Activated CD8-positive, alpha-beta memory T cell treated with anti-CD3 and anti-CD28 coated beads for 1 hour (primary cell): ENCODE measurements at regions not wholly inside any gene's neighbourhood (a gene's known extent, or its start where the extent isn't known, plus 50 kb on each side); places are given as distances from the start of the nearest gene placed in this dataset.

Experiments used
- DNase-seq, 2 donors: peaks; one replicate each; pipeline ENCODE4 v3.0.0-alpha.2; 2020; ENCODE audit warnings: low read depth in 1 of 2; ENCODE audit errors: extremely low read depth in 1 of 2

DNA sequence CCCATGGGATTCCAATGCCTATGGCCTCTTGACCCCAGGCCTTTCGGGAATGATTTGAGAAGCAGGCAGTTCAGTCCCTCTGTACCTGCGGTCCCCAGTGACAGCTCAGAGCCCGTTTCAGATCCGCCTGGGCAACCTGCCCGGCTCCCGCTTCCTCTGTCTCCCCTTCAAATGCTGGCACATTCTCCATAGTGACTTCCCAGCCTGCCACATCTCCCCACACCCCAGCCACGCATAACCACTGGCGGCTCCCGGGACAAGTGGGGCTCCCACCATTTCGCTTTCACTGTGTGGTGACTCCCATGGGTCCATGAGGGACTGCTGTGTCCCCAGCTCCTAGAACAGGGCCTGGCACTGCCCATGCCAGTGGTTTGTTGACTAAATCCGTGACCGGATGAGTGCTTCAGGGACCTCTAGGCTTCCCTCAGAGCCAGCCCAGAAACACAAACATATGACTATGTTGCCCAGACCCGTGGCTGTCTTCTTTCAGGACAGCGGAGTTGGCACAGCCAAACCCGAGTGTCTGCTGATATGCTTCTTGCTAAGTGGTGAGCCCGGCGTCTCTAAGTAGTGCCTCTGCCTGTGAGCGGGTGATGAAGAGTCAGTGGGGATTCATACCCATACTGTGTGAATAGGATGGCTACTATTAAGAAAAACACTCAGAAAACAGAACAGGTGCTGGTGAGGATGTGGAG lies 91.2 kb downstream of the GLI2 start:
- no peak for DNase-seq

- DNase-seq: no peak
These were observed 92.4 kb downstream of the GLI2 start for GRCh38 chr2:120828066-120828465.

- no peak for DNase-seq
These were observed 93.4 kb downstream of the GLI2 start for GRCh38 chr2:120828829-120829632.

DNA sequence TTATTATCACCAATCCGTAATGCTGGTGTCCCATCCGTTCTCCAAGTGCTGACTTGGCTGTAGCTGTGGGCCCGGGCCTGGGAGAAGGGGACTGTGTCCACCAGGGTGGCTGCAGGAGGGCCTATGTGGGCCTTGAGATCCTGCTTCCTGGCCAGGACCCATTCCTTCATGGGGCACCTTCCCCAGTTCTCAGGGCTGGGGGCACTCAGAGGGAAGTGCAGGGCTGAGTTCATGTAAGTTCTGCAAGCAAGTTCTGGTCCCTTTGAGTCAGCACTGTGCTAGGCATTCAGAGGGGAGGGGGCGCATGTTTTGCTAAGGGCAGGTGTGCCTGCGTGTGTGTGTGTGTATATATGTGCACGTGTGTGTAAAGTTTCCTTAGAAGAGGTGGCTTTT lies 94.0 kb downstream of the GLI2 start:
- DNase-seq: no peak

- no peak for DNase-seq
These were observed 94.6 kb downstream of the GLI2 start for GRCh38 chr2:120830096-120830830.

- no peak for DNase-seq
These were observed 95.4 kb downstream of the GLI2 start for GRCh38 chr2:120831086-120831485.

- no peak for DNase-seq
These were observed 96.2 kb downstream of the GLI2 start for GRCh38 chr2:120831891-120832290.

DNA sequence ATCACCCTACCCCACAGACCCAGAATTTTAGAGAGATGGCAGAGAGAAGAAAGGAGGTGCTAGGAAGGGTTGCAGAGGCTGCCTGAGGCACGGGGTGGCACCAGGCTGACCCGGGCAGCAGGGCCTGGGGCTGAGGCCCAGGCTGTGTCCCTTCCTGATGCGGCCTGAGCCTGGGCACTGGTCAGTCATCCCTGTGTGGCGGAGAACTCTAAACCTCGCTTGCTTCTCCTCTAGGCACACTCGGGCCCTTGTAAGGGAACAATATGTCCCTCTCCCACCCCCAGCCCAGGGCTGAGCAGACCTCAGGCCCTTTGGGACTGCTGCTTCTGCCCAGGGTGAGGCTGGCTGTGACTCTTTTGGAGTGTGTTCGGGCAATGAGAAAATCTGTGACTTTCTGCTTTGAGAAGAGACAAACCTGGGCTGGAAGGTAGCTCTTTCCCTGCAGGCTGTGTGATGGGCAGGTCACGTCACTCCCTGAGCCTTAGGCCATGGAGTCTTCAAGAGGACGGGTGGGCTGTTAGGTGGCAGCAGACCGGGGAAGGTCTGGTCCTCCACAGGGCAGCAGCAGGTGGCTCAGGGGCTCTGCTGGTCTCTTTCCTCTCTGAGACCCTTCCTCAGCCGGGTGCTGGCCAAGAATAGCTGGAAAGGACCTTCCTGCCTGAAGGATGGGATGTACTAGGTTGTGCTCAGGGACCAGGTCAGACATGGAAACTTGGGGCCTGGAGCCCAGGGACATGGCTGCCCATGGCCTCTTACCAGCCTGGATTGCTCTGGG lies 96.8 kb downstream of the GLI2 start:
- DNase-seq: no peak

GRCh38 chr2:120833127-120833675 lies 97.5 kb downstream of the GLI2 start:
- DNase-seq: no peak

- DNase-seq: no peak
These were observed 98.5 kb downstream of the GLI2 start for GRCh38 chr2:120834206-120834605.

DNA sequence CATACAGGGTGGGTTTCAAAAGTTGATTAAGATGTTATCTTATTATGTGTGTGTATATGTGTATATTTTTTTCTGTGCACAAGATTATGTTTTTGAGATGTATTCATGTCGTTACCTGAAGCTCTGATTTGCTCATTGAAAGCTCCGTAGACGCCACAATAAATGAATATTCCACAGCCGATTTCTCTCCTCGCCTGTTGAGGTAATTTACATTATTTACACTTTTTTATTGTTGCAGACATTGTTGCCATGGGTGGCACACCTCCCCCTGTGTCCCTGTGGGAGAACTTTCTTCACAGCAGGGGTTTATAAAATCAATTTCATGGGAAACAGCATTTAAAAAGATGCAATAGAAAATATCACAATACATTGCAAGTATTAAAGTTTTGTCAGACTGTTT lies 100.6 kb downstream of the GLI2 start:
- no peak for DNase-seq

DNA sequence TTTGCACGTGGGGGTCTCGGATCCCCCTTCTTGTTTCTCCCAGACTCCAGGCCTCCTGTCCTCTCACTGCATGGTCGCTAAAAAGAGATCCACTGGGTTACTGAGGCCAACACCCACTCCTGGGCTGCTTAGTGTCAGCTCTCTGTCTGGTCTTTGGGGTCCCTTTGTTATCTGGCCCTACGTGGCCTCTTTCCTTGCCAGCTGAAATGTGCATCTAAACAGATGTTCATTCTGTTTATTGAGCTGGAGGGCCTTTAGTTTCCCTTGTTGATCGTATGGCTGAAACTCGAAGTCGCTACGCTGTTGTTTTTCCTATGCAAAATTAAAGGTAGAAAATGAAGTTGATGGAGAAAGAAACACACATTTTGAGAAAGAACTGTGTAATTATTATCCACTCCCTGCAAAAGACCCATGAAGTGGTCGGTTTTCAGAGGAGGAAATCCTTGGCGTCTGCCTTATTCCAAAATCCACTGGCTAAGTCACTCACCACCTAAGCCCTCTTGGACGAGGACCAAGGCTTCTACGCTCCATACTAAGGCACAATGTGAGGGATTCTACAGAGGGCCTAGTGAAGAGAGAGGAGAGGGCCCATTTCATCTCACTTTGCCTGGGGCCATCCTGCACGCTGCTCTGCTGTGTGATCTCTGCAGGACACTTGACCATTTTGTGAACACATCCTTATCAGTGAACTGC lies 105.3 kb downstream of the GLI2 start:
- DNase-seq: no peak

- DNase-seq: no peak
These were observed 107.1 kb downstream of the GLI2 start for GRCh38 chr2:120842456-120843439.

GRCh38 chr2:120844070-120844738 lies 108.5 kb downstream of the GLI2 start:
- no peak for DNase-seq

DNA sequence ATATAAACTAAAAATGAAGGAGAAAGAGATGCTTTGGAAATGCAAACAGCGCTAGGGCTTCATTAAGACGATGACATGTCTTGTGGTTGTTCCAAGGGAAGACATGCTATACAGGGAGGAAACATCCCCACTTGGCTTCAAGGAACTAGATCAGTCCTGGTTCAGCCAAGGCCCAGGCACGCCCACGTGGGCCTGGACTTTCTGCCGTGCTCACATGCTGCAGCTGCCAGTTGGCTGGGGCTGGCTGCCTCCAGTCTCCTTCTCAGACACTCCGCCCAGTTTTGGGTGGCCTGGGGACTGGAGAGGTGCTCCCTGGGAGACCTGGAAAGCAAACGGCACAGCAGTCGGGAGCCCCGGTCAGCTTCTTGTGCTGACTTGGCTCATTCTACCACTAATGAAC lies 109.6 kb downstream of the GLI2 start:
- DNase-seq: no peak

DNA sequence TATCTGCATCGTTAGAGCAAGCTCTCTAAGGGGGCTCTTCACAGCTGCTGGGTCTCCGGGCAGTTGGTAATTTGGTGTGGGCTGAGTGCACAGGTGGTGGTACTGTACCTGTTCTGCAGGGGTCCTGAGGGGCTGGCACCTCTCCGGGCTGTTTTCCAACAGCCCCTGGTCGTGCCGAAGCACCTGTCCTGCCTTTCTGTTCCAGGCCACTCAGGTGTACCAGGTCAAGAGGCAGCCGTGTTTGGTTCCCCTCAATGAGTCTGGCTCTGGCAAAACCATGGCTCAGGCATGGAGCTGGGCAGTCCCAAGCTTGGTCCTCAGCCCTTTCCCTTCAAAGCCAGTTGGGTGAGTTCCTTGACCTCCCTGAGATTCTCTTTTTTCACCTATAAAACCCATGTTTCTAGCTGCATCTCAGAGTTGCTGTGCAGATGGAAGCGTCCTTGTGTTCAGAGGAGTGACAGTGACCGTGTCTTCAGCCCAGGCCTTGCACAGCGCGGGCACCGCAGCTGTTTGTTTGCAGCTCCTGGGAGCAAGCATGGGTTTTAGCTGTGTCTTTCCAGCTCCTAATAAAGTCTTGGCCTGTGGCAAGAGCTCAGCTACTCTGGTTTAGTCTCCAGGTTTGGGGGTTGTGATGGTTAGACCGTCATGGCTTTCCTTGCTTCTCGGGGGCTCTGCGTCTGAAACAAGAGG lies 110.9 kb downstream of the GLI2 start:
- DNase-seq: no peak

GRCh38 chr2:120847700-120848321 lies 112.1 kb downstream of the GLI2 start:
- no peak for DNase-seq
